Liver (tissue), 3 donors: ENCODE measurements at regions not wholly inside any gene's neighbourhood (a gene's known extent, or its start where the extent isn't known, plus 50 kb on each side); places are given as distances from the start of the nearest gene placed in this dataset.

Experiments used
- CTCF ChIP-seq: fragments of 150-350 bp; IDR thresholded peaks from 2 replicates; pipeline ENCODE4 v1.5.1; 2017; ENCODE audit warnings: improper control_type of control experiment, low read depth, low read length; ENCODE audit not compliant: missing input control
- JUND ChIP-seq, 2 donors: IDR thresholded peaks; 2 replicates each; pipeline ENCODE4 v1.6.1; 2016; ENCODE audit warnings: antibody characterized with exemption in 2 of 2
- MAX ChIP-seq: IDR thresholded peaks from 2 replicates; pipeline ENCODE4 v1.6.1; 2016; ENCODE audit warnings: antibody characterized with exemption
- RAD21 ChIP-seq, 2 donors: IDR thresholded peaks; 2 replicates each; pipeline ENCODE4 v1.6.1; 2016; ENCODE audit warnings: antibody characterized with exemption in 2 of 2, mild to moderate bottlenecking in 2 of 2
- RXRA ChIP-seq, 2 donors: IDR thresholded peaks; 2 replicates each; pipeline ENCODE4 v1.6.1; 2017 to 2018; ENCODE audit warnings: antibody characterized with exemption in 2 of 2, mild to moderate bottlenecking in 1 of 2
- TAF1 ChIP-seq: conservative IDR thresholded peaks from 2 replicates; pipeline ENCODE4 v1.6.1; 2016; ENCODE audit warnings: antibody characterized with exemption, mild to moderate bottlenecking
- ZBTB33 ChIP-seq: IDR thresholded peaks from 2 replicates; pipeline ENCODE4 v1.6.1; 2016; ENCODE audit warnings: antibody characterized with exemption
- donor health status: healthy.
- donor health status: healthy.

DNA sequence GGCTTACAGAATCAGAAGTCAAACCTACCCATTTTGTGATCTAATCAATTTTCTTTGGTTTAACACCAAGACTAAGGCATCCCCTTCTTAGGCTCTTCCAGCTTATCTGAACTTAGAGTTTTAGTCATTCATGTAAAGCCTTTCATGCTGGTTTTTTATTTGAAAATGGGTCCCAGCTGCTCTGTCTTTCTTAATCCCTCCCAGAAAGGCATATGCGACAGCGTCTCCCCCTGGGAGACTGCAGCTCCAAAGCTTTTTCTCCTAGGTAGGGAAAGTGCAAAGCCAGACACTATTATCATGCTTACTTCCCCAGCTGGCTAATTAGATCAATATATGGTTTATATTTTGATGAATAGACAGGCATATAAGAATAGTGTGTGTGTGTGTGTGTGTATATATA, 96.6 kb upstream of the E2F7 start:
- TF ChIP-seq RAD21 (IDR thresholded peaks at IDR 0.05) (no peak), CTCF (no peak), MAX (no peak), ZBTB33 (no peak), TAF1 (no peak), RXRA (IDR thresholded peaks at IDR 0.05) (no peak), JUND (IDR thresholded peaks at IDR 0.05) (no peak)
